Stimulated activated CD4-positive, alpha-beta T cell treated with anti-CD3 and anti-CD28 coated beads, TNF-alpha, amount 100 ng/mL, for 4 hours (primary cell): ENCODE measurements at regions not wholly inside any gene's neighbourhood (a gene's known extent, or its start where the extent isn't known, plus 50 kb on each side); places are given as distances from the start of the nearest gene placed in this dataset.
"Not testable (repeated sequence)": the region's sequence is repeated elsewhere in the genome, so short reads cannot be mapped to it uniquely, and the experiment has no call there.

ENCODE experiments used
- DNase-seq, 3 experiments: peaks; one replicate each; pipeline ENCODE4 v3.0.0-alpha.2; 2020; ENCODE audit warnings: low read depth in 3 of 3

DNA sequence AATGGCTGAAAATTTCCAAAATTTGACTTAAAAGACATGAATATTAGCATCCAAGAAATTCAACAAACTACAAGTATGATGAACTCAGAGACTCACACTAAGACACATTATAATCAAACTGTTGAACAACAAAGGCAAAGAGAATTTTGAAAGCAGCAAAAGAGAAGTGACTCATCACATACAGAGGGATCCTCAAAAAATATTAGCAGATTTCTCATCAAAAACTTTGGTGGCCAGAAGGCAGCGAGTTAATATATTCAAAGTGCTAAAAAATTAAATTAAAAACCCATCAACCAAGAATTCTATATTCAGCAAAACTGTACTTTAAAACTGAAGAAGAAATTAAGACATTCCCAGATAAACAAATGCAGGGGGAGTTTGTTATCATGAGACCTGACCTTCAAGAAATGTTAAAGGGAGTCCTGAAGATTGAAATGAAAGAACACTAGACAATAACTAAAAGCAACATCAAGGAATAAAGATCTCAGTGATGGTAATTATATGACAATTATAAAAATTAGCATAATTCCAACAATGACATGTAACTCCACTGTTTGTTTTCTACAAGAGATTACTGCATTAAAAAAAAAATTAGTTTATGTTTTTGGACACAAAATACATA is 150.0 kb downstream of the RNASET2 start:
- no peak for DNase-seq

DNA sequence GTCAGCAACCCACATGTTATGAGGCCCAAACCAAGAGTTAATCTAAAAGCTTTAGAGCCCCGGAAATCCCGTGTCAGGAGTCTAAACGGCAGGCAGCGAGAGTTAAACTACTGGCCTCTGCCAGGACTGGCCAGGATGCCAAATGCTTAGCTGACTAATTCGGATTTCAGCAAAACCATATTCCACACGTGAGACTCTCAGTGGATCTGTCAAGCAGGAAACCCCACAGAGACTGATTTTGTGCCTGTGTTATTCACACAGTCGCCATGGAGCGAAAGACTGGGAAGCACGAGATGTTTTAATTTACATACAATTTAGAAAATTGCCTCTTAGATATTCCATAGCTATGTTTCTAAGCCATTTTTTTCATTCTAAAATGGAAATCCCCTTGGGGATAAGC is 152.9 kb downstream of the RNASET2 start:
- no peak for DNase-seq

- DNase-seq: no peak
Observed at GRCh38 chr6:166802401-166802800, 153.9 kb downstream of the RNASET2 start.

DNA sequence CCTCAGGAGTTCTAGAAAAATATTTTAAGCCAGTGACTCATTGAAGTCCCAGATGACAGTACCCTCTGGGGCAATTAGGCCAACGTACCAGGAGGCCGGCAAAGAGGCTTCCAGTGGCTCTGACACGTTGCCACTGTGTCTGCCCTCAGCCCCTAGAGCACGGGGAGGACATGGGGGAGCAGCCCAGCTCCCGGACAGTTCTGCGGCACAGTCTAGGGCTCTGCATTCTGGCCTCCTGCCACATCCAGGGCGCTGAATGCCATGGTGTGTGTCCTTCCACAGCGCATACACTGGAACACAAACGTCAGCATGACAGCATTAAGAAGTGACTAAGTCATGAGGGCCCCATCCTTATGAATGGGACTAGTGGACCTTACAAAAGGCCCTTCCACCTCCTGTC is 156.2 kb downstream of the RNASET2 start:
- DNase-seq: no peak

DNA sequence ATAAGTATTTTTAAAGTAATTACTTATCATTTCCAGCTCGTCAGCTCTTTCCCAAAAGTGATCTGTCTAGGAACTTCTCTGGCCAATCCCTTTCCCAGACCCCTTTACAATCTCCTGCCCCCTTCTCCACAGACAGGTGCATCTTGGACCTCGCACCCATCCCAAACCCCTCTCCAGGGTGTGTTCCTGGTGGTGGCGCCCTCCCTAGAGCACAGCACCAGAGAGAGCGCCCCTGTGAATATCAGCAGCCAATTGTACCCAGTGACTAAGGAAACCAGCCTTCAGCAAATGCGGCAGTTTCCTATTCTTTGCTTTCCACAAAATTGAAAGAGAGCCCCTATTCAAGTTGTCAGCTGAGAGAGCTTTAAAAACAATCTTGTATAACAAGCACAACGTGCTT is 157.7 kb downstream of the RNASET2 start:
- no peak for DNase-seq

- DNase-seq: no peak
Observed at GRCh38 chr6:166796610-166797009, 159.7 kb downstream of the RNASET2 start.

DNA sequence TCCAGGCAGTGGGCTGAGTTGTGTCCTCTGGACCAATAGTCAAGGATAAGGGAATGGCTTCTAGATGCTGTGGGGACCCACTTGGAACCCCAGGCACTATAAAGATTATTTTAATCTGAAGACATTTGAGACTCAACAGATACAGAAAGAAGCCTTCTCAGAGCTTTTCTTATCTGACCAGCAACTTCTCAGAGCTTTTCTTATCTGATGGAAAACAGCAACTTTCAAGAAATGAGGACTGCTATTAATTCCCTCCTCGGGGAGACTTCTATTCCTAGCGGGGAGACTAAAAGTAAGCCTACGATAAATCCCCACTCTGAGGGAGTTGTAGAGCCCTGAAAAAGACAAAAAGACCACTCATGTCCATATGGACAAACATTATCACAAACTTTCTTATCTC is 160.5 kb downstream of the RNASET2 start:
- no peak for DNase-seq

DNA sequence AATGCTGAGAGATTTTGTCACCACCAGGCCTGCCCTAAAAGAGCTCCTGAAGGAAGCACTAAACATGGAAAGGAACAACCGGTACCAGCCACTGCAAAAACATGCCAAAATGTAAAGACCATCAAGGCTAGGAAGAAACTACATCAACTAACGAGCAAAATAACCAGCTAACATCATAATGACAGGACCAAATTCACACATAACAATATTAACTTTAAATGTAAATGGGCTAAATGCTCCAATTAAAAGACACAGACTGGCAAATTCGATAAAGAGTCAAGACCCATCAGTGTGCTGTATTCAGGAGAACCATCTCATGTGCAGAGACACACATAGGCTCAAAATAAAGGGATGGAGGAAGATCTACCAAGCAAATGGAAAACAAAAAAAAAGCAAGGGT is 163.8 kb upstream of the RPS6KA2 start:
- DNase-seq: not testable (repeated sequence)

DNA sequence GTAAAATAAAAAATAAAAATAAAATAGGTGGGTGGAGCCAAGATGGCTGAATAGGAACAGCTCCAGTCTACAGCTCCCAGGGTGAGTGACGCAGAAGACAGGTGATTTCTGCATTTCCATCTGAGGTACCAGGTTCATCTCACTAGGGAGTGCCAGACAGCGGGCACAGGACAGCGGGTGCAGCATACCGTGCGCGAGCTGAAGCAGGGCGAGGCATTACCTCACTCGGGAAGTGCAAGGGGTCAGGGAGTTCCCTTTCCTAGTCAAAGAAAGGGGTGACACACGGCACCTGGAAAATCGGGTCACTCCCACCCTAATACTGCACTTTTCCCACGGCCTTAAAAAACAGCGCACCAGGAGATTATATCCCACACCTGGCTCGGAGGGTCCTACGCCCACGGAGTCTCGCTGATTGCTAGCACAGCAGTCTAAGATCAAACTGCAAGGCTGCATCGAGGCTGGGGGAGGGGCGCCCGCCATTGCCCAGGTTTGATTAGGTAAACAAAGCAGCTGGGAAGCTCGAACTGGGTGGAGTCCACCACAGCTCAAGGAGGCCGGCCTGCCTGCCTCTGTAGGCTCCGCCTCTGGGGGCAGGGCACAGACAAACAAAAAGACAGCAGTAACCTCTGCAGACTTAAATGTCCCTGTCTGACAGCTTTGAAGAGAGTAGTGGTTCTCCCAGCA is 161.9 kb upstream of the RPS6KA2 start:
- not testable (repeated sequence) for DNase-seq

- no peak for DNase-seq
Observed at GRCh38 chr6:166786704-166787293, 159.7 kb upstream of the RPS6KA2 start.

- DNase-seq: no peak
Observed at GRCh38 chr6:166785131-166785530, 158.1 kb upstream of the RPS6KA2 start.

DNA sequence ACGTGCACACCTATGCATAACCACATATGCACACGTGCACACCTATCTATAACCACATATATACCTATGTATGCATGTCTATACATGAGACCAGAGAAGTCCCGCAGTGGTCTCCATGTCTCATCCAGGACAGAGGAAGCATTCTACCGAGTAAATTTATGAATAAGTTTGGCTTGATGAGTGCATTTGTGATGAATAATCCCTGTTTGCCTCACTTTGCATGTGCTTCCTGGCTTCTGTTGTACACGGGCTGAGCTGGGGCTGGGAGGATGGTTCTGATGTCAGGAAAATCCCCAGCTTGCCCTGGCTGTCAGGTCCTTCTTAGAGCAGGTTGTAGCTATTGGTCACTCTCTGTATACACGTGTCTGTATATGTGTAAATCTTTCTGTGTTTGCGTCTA is 157.6 kb upstream of the RPS6KA2 start:
- no peak for DNase-seq

- no peak for DNase-seq
Observed at GRCh38 chr6:166782520-166782919, 155.5 kb upstream of the RPS6KA2 start.

- no peak for DNase-seq
Observed at GRCh38 chr6:166781331-166781730, 154.3 kb upstream of the RPS6KA2 start.

DNA sequence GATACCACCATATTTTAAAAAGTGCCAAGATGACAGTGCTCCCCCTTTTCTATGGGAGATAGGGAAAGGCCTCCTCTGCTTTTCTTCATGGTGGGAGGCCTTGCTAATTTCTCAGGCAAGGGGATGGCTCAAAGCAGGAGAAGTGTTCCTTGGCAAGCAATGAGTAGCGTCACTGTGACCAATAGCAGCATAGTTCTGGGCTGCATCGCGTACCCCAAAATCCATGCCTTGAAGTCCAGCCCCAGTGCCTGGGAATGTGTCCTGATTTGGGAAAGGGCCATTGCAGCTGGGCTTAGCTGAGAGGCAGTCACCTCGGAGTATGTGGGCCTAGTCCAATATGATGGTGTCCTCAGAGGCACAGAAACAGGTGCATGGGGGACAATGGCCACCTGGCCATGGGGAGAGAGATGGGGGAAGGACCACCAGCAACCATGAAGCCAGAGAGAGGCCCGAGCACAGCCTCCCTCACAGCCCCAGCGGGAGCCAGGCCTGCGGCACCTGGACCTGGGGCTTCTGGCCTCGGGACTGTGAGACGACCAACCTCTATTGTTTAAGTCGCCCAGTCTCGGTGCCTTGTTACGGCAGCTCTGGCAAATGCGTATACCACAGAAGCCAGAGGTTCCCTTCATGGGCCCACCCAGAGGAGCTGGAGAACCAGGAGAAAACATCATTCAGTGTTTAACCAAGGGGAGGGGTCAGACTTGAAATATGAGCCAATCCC is 153.1 kb upstream of the RPS6KA2 start:
- DNase-seq: no peak

DNA sequence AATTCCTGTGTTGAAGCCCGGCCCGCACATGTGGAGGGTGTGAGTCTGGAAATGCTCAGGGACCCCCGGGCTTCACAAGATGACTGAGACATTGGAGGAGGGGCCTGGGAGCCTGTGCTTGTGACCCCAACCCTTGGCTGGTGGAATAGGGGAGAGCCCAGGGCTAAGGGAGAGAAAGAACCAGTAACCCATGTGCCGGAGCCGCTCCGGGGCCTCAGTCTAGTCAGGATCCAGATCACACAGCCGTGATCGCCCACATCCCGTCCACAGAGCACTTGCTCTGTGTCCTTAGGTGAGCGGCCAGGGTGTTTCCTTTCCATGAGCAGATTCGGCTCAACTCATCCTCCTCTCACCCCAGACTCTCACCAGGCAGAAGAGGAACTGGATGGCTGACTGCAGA is 152.3 kb upstream of the RPS6KA2 start:
- DNase-seq: no peak

GRCh38 chr6:166778776-166779175 is 151.7 kb upstream of the RPS6KA2 start:
- no peak for DNase-seq

- DNase-seq: no peak
Observed at GRCh38 chr6:166778046-166778445, 151.0 kb upstream of the RPS6KA2 start.

DNA sequence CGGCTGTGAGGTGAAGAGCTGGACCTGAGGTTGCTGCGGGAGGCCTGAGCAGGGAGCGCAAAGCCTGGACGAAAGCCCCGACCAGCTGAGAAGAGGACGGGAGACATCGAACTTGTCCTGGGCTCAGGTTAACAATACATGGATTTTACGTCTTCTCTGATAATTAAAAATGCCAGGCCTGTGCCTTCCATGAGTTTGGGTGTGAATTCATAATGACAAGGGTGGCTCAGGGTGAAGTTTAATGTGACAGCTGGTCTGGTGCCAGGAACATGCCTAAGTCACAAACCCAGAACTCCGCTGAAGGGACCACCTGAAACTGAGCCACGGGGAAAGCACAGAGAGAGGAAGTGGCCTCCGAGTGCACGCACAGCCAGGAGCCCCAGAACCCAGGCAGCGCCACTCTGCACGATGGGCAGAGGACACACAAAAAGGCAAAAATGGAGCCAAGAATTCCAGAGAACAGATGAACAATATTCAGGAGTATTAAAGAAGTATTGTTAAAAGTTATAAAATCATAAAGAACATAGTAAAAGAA is 150.1 kb upstream of the RPS6KA2 start:
- no peak for DNase-seq

GRCh38 chr6:166776571-166776970 is 149.5 kb upstream of the RPS6KA2 start:
- no peak for DNase-seq

- DNase-seq: no peak
Observed at GRCh38 chr6:166775923-166776220, 148.8 kb upstream of the RPS6KA2 start.

GRCh38 chr6:166775180-166775922 is 148.3 kb upstream of the RPS6KA2 start:
- peak in 1 of 3 experiments; percentile 40 for DNase-seq
